HepG2 (cell line): ENCODE measurements at regions not wholly inside any gene's neighbourhood (a gene's known extent, or its start where the extent isn't known, plus 50 kb on each side); places are given as distances from the start of the nearest gene placed in this dataset.

ENCODE experiments used
- ADNP ChIP-seq: sonication (generic); formaldehyde crosslinking; IDR thresholded peaks from 2 replicates; pipeline ENCODE4 v1.4.0; 2020; ENCODE audit warnings: missing genetic modification reagents
- ARNT2 ChIP-seq: sonication (generic); formaldehyde crosslinking; IDR thresholded peaks from 2 replicates; pipeline ENCODE4 v1.8.0; 2022; ENCODE audit warnings: mild to moderate bottlenecking, low read depth, missing genetic modification reagents, moderate library complexity
- BCLAF1 ChIP-seq: fragments of 450-650 bp; IDR thresholded peaks from 2 replicates; pipeline ENCODE4 v1.6.1; 2017; ENCODE audit warnings: mild to moderate bottlenecking
- ELK4 ChIP-seq: sonication (generic); formaldehyde crosslinking; IDR thresholded peaks from 2 replicates; pipeline ENCODE4 v1.9.0; 2021; ENCODE audit warnings: missing genetic modification reagents, borderline replicate concordance
- IKZF4 ChIP-seq: sonication (generic); formaldehyde crosslinking; IDR thresholded peaks from 2 replicates; pipeline ENCODE4 v1.5.1; 2020; ENCODE audit warnings: borderline replicate concordance, mild to moderate bottlenecking, low read depth, missing genetic modification reagents; ENCODE audit errors: not compliant biosample characterization
- KLF12 ChIP-seq: sonication (generic); formaldehyde crosslinking; IDR thresholded peaks from 2 replicates; pipeline ENCODE4 v1.4.0; 2020; ENCODE audit warnings: missing genetic modification reagents, borderline replicate concordance
- MLXIP ChIP-seq: sonication (generic); formaldehyde crosslinking; IDR thresholded peaks from 2 replicates; pipeline ENCODE4 v1.9.0; 2021; ENCODE audit warnings: missing genetic modification reagents, borderline replicate concordance
- NFRKB ChIP-seq: fragments of 450-650 bp; IDR thresholded peaks from 2 replicates; pipeline ENCODE4 v1.6.1; 2017
- RARA ChIP-seq: IDR thresholded peaks from 2 replicates; pipeline ENCODE4 v1.6.1; 2016; ENCODE audit warnings: missing genetic modification reagents, missing compliant biosample characterization
- SMAD9 ChIP-seq: sonication (generic); formaldehyde crosslinking; IDR thresholded peaks from 2 replicates; pipeline ENCODE4 v1.5.1; 2020; ENCODE audit warnings: mild to moderate bottlenecking, missing genetic modification reagents
- SOX5 ChIP-seq: IDR thresholded peaks from 2 replicates; pipeline ENCODE4 v1.6.1; 2016; ENCODE audit warnings: borderline replicate concordance
- TCF7 ChIP-seq: sonication (generic); IDR thresholded peaks from 2 replicates; pipeline ENCODE4 v1.6.1; 2016; ENCODE audit warnings: antibody characterized with exemption, low read depth
- ZBTB7B ChIP-seq: sonication (generic); formaldehyde crosslinking; IDR thresholded peaks from 2 replicates; pipeline ENCODE4 v1.4.0; 2020; ENCODE audit warnings: missing genetic modification reagents
- ZNF101 ChIP-seq: sonication (generic); formaldehyde crosslinking; IDR thresholded peaks from 2 replicates; pipeline ENCODE4 v1.4.0; 2020; ENCODE audit warnings: mild to moderate bottlenecking, low read depth, missing genetic modification reagents, borderline replicate concordance
- ZNF121 ChIP-seq: sonication (generic); formaldehyde crosslinking; IDR thresholded peaks from 2 replicates; pipeline ENCODE4 v1.5.0; 2020; ENCODE audit warnings: mild to moderate bottlenecking, missing genetic modification reagents
- ZNF124 ChIP-seq: sonication (generic); formaldehyde crosslinking; IDR thresholded peaks from 2 replicates; pipeline ENCODE4 v1.4.0; 2020; ENCODE audit warnings: missing genetic modification reagents
- ZNF224 ChIP-seq: sonication (generic); formaldehyde crosslinking; IDR thresholded peaks from 2 replicates; pipeline ENCODE4 v1.5.0; 2020; ENCODE audit warnings: mild to moderate bottlenecking, missing genetic modification reagents
- ZNF282 ChIP-seq: fragments of 450-650 bp; IDR thresholded peaks from 2 replicates; pipeline ENCODE4 v1.6.1; 2018; ENCODE audit not compliant: partially characterized antibody
- ZNF431 ChIP-seq: sonication (generic); formaldehyde crosslinking; IDR thresholded peaks from 2 replicates; pipeline ENCODE4 v1.9.0; 2022; ENCODE audit warnings: missing genetic modification reagents, low read depth, mild to moderate bottlenecking, borderline replicate concordance
- ZNF564 ChIP-seq: sonication (generic); formaldehyde crosslinking; IDR thresholded peaks from 2 replicates; pipeline ENCODE4 v1.8.1; 2023; ENCODE audit warnings: mild to moderate bottlenecking, missing genetic modification reagents
- ZNF7 ChIP-seq: IDR thresholded peaks from 2 replicates; pipeline ENCODE4 v1.6.1; 2016; ENCODE audit warnings: missing biosample characterization, missing genetic modification reagents
- ZNF713 ChIP-seq: sonication (generic); formaldehyde crosslinking; IDR thresholded peaks from 2 replicates; pipeline ENCODE4 v1.4.0; 2020; ENCODE audit warnings: mild to moderate bottlenecking, missing genetic modification reagents
- ZNF768 ChIP-seq: sonication (generic); formaldehyde crosslinking; IDR thresholded peaks from 2 replicates; pipeline ENCODE4 v1.4.0; 2020; ENCODE audit warnings: missing genetic modification reagents
- ZNF780A ChIP-seq: sonication (generic); formaldehyde crosslinking; IDR thresholded peaks from 2 replicates; pipeline ENCODE4 v1.8.0; 2022; ENCODE audit warnings: mild to moderate bottlenecking, missing genetic modification reagents, moderate library complexity
- ZNF839 ChIP-seq: sonication (generic); formaldehyde crosslinking; IDR thresholded peaks from 2 replicates; pipeline ENCODE4 v1.4.0; 2020; ENCODE audit warnings: missing genetic modification reagents, mild to moderate bottlenecking, borderline replicate concordance
- ZNF878 ChIP-seq: sonication (generic); formaldehyde crosslinking; IDR thresholded peaks from 2 replicates; pipeline ENCODE4 v1.8.1; 2023; ENCODE audit warnings: mild to moderate bottlenecking, missing genetic modification reagents, moderate library complexity

GRCh38 chr5:38104497-38105230, 153.7 kb upstream of the EGFLAM start (continued):
- no peak for TF ChIP-seq ELK4 (CRISPR knock-in tag)
- no peak for TF ChIP-seq SMAD9 (CRISPR knock-in tag)
- TF ChIP-seq ARNT2 (CRISPR knock-in tag) = 0 out of 2 replicates have a peak, but pooled peaks have one; percentile 26
- no peak for TF ChIP-seq ZNF878 (CRISPR knock-in tag)
- TF ChIP-seq SOX5 (CRISPR knock-in tag) = peak; percentile 68; the same call in 1 of the 2 replicates
- no peak for TF ChIP-seq ZNF121 (CRISPR knock-in tag)
- TF ChIP-seq IKZF4 (CRISPR knock-in tag) = no peak
- peak; percentile 65 for TF ChIP-seq RARA (CRISPR knock-in tag)
- TF ChIP-seq BCLAF1 = no peak
- TF ChIP-seq NFRKB = no peak
- no peak for TF ChIP-seq ZNF124 (CRISPR knock-in tag)
- no peak for TF ChIP-seq ZNF768
- no peak for TF ChIP-seq ADNP (CRISPR knock-in tag)
- no peak for TF ChIP-seq ZNF780A
- no peak for TF ChIP-seq ZNF713 (CRISPR knock-in tag)
- no peak for TF ChIP-seq KLF12 (CRISPR knock-in tag)
- peak; percentile 88 for TF ChIP-seq ZBTB7B
- TF ChIP-seq ZNF282 = no peak
- peak; percentile 45 for TF ChIP-seq TCF7
- TF ChIP-seq ZNF7 = no peak
- TF ChIP-seq MLXIP (CRISPR knock-in tag) = no peak
- TF ChIP-seq ZNF839 (CRISPR knock-in tag) = no peak
- no peak for TF ChIP-seq ZNF101
- TF ChIP-seq ZNF224 (CRISPR knock-in tag) = no peak
- no peak for TF ChIP-seq ZNF431 (CRISPR knock-in tag)
- no peak for TF ChIP-seq ZNF564 (CRISPR knock-in tag)
